ENCODE measurements at regions not wholly inside any gene's neighbourhood (a gene's known extent, or its start where the extent isn't known, plus 50 kb on each side); places are given as distances from the start of the nearest gene placed in this dataset.

DNA sequence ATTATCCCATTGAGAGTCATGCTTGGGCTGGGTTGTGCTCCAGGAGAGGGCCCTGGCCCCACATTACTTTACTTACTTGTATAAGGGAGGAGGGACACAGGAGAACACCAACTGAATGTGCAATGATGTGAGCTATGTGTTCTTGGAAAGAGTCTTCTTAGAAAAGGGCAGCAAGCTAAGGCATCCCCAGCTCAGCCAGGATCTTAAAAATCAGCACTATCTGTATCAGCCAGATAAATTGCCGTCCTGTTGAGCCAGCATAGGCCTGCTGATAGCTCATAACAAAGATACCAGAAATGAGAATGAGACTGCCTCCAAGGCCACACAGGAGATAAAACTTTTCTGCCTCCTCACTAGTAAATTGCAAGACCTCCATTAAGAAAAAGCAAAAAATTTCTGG lies 357.5 kb downstream of the CAAP1 start:
- TF ChIP-seq POLR2A (IDR thresholded peaks at IDR 0.05), result no peak
- TF ChIP-seq, protein P1, sequence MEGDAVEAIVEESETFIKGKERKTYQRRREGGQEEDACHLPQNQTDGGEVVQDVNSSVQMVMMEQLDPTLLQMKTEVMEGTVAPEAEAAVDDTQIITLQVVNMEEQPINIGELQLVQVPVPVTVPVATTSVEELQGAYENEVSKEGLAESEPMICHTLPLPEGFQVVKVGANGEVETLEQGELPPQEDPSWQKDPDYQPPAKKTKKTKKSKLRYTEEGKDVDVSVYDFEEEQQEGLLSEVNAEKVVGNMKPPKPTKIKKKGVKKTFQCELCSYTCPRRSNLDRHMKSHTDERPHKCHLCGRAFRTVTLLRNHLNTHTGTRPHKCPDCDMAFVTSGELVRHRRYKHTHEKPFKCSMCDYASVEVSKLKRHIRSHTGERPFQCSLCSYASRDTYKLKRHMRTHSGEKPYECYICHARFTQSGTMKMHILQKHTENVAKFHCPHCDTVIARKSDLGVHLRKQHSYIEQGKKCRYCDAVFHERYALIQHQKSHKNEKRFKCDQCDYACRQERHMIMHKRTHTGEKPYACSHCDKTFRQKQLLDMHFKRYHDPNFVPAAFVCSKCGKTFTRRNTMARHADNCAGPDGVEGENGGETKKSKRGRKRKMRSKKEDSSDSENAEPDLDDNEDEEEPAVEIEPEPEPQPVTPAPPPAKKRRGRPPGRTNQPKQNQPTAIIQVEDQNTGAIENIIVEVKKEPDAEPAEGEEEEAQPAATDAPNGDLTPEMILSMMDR (IDR thresholded peaks at IDR 0.05), result no peak
- TF ChIP-seq POLR2AphosphoS5 (IDR thresholded peaks at IDR 0.05; ENCODE audit: insufficient read depth in 1 of 2, low read depth in 1 of 2), result no peak
